ENCODE measurements at regions not wholly inside any gene's neighbourhood (a gene's known extent, or its start where the extent isn't known, plus 50 kb on each side); places are given as distances from the start of the nearest gene placed in this dataset.

- TF ChIP-seq CTCF (IDR thresholded peaks at IDR 0.05; ENCODE audit: low read length) (no peak), EZH2 (IDR thresholded peaks at IDR 0.05; ENCODE audit: borderline replicate concordance, low read length) (no peak)
Measured at GRCh38 chr17:73824321-73824720, 180.1 kb upstream of the SDK2 start.

Data from OCI-LY1 (cell line).